GM18498 (cell line): ENCODE measurements at regions not wholly inside any gene's neighbourhood (a gene's known extent, or its start where the extent isn't known, plus 50 kb on each side); places are given as distances from the start of the nearest gene placed in this dataset.
"Not testable (repeated sequence)": the region's sequence is repeated elsewhere in the genome, so short reads cannot be mapped to it uniquely, and the experiment has no call there.

Experiments used
- ATAC-seq: cut with Tn5 transposase; IDR thresholded peaks from one replicate; pipeline ENCODE4 v1.9.1; 2021; ENCODE audit warnings: mild to moderate bottlenecking, moderate library complexity; ENCODE audit not compliant: unreplicated experiment

DNA sequence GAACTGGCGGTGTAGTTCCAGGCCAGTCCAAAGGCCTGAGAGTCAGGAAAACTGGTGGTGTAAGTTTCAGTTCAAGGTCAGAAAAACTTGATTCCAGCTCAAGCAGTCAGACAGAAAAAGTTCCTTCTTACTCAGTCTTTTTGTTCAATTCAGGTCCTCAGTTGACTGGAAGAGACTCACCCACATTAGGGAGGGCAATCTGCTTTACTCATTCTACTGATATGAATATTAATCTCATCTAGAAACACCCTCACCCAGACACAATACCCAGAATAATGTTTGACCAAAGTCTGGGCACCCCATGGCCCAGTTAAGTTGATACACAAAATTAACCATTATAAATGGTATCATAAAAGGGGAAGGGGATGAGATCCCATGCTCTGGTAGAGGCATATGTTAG, 50.1 kb upstream of the LTA4H start:
- no peak for ATAC-seq

DNA sequence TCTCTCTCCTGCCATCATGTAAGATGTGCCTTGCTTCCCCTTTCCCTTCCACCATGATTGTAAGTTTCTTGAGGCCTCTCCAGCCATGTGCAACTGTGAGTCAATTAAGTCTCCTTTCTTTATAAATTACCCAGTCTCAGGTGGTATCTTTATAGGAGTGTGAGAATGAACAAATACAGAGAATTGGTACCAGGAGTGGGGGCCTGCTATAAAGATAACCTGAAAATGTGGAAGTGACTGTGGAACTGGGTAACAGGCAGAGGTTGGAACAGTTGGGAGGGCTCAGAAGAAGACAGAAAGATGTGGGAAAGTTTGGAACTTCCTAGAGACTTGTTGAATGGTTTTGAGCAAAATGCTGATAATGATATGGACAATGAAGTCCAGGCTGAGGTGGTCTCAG, 50.8 kb upstream of the LTA4H start:
- ATAC-seq, result not testable (repeated sequence)

DNA sequence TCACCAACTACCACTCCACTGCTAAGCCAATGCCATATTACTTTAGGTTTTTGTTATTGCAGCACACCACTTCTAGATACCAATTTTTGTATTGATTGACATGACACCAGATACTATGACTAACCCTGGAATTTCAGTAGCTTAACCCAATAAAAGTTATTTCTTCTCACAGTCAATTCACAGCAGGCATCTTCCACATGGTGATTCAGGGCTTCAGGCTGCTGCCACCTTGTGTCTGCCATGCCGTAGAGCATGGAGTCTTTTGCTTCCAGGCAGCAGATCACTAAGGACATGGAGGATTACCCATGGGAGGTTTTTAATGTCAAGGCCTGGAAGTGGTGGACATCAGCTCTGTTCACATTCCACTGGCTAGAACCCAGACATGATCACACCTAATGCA, 56.4 kb upstream of the LTA4H start:
- ATAC-seq, result no peak

DNA sequence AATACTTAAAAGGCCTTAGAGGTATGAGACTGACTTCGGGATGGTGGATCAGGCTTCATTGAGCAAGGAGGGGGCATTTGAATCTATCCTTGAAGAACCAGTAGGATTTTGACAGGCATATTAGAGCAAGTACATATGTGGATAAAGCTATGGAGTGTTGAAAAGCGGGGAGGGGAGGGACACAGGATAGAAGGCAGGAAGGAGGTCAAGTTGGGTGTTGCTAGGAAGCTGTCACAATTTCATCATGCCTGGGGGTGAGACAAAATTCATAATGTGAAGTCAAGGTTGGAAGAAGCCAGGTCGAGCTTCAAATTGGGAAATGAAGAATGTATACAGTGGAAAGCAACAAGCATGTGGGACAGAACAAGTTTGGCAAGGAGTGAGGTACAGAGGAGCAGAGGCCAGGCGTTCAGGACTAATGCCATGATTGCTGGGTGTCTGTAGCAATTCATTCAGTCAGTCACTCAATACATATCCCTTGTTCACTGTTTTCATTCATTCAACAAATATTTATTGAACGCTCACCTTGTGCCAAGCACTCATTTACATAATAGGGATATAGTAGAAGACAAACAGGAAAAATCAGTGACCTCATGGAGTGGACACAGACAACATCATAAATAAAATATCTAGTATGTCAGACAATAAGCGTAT, 58.3 kb upstream of the LTA4H start:
- no peak for ATAC-seq

- no peak for ATAC-seq
Observed at GRCh38 chr12:96094201-96094600, 58.8 kb upstream of the LTA4H start.

GRCh38 chr12:96098631-96099030, 63.2 kb upstream of the LTA4H start:
- no peak for ATAC-seq

DNA sequence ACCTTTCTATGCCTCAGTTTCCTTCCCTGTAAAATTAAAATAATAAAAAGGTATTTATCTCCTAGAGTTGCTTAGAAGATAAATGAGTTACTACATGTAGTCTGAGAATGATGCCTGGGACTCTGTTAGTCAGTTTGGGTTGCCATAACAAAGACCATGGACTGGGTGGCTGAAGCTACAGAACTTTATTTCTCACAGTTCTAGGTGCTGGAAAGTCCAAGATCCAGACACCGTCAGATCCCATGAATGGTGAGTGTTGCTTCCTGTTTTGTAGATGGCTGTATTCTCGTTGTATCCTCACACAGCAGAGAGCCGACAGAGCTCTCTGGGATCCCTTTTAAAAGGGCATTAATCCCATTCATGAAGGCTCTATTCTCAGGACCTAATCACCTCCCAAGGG, 64.0 kb upstream of the LTA4H start:
- ATAC-seq, result no peak

- no peak for ATAC-seq
Observed at GRCh38 chr12:96099986-96100385, 64.6 kb upstream of the LTA4H start.

GRCh38 chr12:96101806-96102205, 66.4 kb upstream of the LTA4H start:
- no peak for ATAC-seq

DNA sequence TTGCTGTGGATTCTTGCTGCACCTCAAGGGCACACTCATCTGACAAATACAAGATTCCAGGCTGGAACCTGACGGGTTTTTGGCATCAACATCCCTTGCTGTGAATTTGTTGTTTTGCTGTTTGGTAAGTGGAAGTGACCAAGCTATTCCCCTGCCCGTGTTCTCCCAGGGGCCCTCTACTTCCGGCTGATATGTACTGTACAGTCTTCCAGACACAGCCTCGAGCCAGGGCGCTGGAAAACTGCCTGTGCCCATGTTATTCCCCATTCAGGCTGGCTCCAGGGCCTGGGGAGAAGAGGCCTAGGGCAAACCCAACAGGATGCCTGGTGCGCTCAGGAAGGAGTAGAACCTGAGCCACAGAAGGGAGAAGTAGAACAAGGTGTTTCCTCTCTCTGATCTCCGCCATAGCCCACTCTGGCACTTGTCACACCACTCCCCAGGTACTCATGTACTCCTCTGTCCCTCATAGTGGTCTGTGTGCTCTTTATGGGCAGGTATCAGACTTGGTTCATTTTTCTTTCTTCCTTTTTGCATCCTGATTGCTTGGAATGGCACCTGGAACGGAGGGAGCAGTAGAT, 67.8 kb upstream of the LTA4H start:
- ATAC-seq, result no peak

DNA sequence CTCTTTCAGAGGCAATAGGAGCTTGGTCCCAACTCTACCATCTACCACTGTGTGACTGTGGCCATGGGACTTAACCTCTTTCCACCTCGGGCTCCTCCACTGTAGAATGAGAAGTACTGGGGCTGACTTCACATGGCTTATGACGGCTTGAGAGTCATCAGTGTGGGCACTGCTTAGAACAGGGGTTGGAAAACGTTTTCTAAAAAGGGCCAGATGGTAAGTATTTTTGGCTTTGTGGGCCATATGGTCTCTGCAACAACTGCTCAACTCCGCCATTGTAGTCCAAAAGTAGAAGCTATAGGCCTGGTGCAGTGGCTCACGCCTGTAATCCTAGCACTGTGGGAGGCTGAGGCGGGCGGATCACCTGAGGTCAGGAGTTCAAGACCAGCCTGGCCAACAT, 69.2 kb upstream of the LTA4H start:
- ATAC-seq, result no peak

GRCh38 chr12:96106137-96106536, 70.8 kb upstream of the LTA4H start:
- ATAC-seq, result no peak

GRCh38 chr12:96107236-96107635, 71.8 kb upstream of the LTA4H start:
- no peak for ATAC-seq

DNA sequence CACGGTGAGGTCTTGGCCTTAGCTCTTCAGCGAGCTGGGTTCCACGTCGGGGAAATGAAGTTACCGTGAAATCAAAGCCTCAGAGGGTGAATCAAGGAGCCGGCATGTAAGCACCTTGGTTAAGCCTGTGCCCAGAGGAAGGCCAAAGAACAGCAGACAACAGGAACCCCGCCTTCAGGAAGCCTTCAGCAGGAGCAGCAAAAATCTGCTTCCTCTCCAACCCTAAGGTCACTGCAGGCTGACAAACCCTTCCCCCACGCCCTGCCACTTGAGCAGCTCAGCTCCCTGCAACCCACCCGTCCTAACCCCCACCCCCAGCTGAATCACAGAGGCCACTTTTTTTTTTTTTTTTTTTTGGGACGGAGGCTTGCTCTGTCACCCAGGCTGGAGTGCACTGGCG, 72.9 kb upstream of the LTA4H start:
- ATAC-seq, result no peak

GRCh38 chr12:96108941-96109340, 73.6 kb upstream of the LTA4H start:
- ATAC-seq, result not testable (repeated sequence)

GRCh38 chr12:96112733-96113132, 77.3 kb upstream of the LTA4H start:
- ATAC-seq, result no peak

- no peak for ATAC-seq
Observed at GRCh38 chr12:96117460-96117859, 76.7 kb upstream of the ELK3 start.

DNA sequence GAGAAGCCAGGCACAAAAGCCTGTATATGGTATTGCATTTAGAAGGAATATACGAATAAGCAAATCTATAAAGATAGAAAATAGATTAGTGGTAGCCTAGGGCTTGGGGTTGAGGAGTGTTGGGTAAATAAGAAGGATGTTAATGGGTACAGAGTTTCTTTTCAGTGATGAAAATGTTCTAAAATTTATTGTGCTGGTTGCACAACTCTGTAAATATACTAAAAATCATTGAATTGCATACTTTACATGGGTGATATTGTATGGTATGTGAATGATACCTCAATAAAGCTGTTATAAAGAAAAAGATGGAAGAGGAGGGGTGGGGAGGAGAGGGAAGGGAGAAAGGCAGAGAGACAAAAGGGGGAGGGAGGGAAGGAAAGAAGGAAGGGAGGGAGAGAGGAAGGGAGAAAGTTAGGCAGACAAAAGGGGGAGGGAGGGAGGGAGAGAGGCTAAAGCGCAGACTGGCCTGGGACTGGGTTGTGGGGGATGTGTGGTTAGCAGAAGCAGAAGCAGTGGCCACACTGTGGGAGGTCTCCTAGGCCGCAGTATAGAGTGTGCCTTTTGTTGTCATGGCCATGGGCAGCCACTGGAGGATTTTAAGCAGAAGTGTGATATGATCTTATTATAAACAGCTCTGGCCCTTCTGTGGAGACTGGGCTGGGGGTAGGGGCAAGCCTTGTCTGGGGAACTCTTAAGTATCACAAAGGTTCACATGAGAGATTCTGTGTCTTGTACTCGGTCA, 73.6 kb upstream of the ELK3 start:
- ATAC-seq, result peak; percentile 74

GRCh38 chr12:96121271-96121711, 72.9 kb upstream of the ELK3 start:
- ATAC-seq, result peak; percentile 74

- not testable (repeated sequence) for ATAC-seq
Observed at GRCh38 chr12:96128292-96128691, 65.9 kb upstream of the ELK3 start.

- ATAC-seq, result no peak
Observed at GRCh38 chr12:96130396-96131059, 63.6 kb upstream of the ELK3 start.
